NB4 (cell line): ENCODE measurements at regions not wholly inside any gene's neighbourhood (a gene's known extent, or its start where the extent isn't known, plus 50 kb on each side); places are given as distances from the start of the nearest gene placed in this dataset.

Experiments used
- MAX ChIP-seq: IDR thresholded peaks from 2 replicates; pipeline ENCODE4 v1.6.1; 2011; ENCODE audit warnings: low read depth, low read length
- MYC ChIP-seq: IDR thresholded peaks from 2 replicates; pipeline ENCODE4 v1.6.1; 2011; ENCODE audit warnings: low read depth, low read length
- POLR2A ChIP-seq: IDR thresholded peaks from 2 replicates; pipeline ENCODE4 v1.6.1; 2011; ENCODE audit warnings: mild to moderate bottlenecking; ENCODE audit not compliant: insufficient read length; ENCODE audit errors: extremely low read depth
- TF ChIP-seq, protein P1 (sequence below): IDR thresholded peaks from one replicate; pipeline ENCODE4 v1.5.1; 2012; ENCODE audit warnings: low read depth, low read length

DNA sequence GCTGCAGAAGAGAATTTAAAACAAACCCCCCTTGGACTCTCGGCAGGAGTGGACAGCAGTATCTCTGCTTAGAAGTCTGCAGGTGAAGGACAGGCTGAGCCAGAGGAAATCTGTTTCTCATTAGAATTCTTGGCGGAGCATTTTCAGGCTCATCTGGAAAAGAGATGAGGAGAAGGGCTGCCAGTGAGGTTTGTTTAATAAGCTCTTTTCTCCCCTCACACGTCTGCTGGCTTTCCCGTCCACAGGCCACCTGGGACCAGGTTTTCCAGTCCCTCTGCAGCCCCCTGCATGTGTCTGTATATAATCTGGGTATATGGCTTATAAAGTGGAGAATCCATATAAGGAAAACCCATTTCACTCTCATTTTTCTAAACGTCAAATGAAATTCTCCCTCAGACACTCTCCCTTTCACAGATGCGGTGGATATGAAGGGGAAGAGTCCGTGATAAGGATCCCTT lies 155.4 kb upstream of the TPM1 start:
- TF ChIP-seq POLR2A (no peak), MAX (no peak), MYC (no peak)
- TF ChIP-seq, protein P1, sequence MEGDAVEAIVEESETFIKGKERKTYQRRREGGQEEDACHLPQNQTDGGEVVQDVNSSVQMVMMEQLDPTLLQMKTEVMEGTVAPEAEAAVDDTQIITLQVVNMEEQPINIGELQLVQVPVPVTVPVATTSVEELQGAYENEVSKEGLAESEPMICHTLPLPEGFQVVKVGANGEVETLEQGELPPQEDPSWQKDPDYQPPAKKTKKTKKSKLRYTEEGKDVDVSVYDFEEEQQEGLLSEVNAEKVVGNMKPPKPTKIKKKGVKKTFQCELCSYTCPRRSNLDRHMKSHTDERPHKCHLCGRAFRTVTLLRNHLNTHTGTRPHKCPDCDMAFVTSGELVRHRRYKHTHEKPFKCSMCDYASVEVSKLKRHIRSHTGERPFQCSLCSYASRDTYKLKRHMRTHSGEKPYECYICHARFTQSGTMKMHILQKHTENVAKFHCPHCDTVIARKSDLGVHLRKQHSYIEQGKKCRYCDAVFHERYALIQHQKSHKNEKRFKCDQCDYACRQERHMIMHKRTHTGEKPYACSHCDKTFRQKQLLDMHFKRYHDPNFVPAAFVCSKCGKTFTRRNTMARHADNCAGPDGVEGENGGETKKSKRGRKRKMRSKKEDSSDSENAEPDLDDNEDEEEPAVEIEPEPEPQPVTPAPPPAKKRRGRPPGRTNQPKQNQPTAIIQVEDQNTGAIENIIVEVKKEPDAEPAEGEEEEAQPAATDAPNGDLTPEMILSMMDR, result no peak
